Ishikawa (cell line): ENCODE measurements at regions not wholly inside any gene's neighbourhood (a gene's known extent, or its start where the extent isn't known, plus 50 kb on each side); places are given as distances from the start of the nearest gene placed in this dataset.

Experiments
- CEBPB ChIP-seq: IDR thresholded peaks from 2 replicates; pipeline ENCODE4 v1.6.1; 2012
- CREB1 ChIP-seq: IDR thresholded peaks from 2 replicates; pipeline ENCODE4 v1.6.1; 2012; ENCODE audit warnings: low read depth
- EGR1 ChIP-seq: IDR thresholded peaks from 2 replicates; pipeline ENCODE4 v1.6.1; 2012
- EP300 ChIP-seq: IDR thresholded peaks from 2 replicates; pipeline ENCODE4 v1.6.1; 2012; ENCODE audit warnings: borderline replicate concordance
- FOXM1 ChIP-seq: IDR thresholded peaks from 2 replicates; pipeline ENCODE4 v1.6.1; 2012; ENCODE audit warnings: low read depth, borderline replicate concordance
- MAX ChIP-seq: IDR thresholded peaks from 2 replicates; pipeline ENCODE4 v1.6.1; 2012
- NFIC ChIP-seq: IDR thresholded peaks from 2 replicates; pipeline ENCODE4 v1.6.1; 2012
- RAD21 ChIP-seq: IDR thresholded peaks from 2 replicates; pipeline ENCODE4 v1.6.1; 2012; ENCODE audit warnings: low read depth
- REST ChIP-seq: IDR thresholded peaks from 2 replicates; pipeline ENCODE4 v1.6.1; 2012; ENCODE audit warnings: low read depth, mild to moderate bottlenecking
- TAF1 ChIP-seq: IDR thresholded peaks from 2 replicates; pipeline ENCODE4 v1.6.1; 2012; ENCODE audit warnings: low read depth, mild to moderate bottlenecking
- TCF12 ChIP-seq: IDR thresholded peaks from 2 replicates; pipeline ENCODE4 v1.6.1; 2012; ENCODE audit warnings: low read depth
- TEAD4 ChIP-seq: IDR thresholded peaks from 2 replicates; pipeline ENCODE4 v1.6.1; 2012
- USF1 ChIP-seq: IDR thresholded peaks from 2 replicates; pipeline ENCODE4 v1.6.1; 2012
- YY1 ChIP-seq: IDR thresholded peaks from 2 replicates; pipeline ENCODE4 v1.6.1; 2012; ENCODE audit warnings: low read depth
- ZBTB7A ChIP-seq: IDR thresholded peaks from 2 replicates; pipeline ENCODE4 v1.6.1; 2012; ENCODE audit warnings: low read depth

- TF ChIP-seq TCF12 (no peak), MAX (no peak), NFIC (no peak)
Measured at GRCh38 chr5:108661024-108661423, 86.7 kb upstream of the FER start.

- TF ChIP-seq TAF1: no peak
- no peak for TF ChIP-seq REST
- TF ChIP-seq CREB1: no peak
- TF ChIP-seq CEBPB: no peak
- TF ChIP-seq EP300: no peak
- no peak for TF ChIP-seq EGR1
- TF ChIP-seq RAD21: no peak
- TF ChIP-seq TEAD4: no peak
- TF ChIP-seq TCF12: no peak
- TF ChIP-seq NFIC: no peak
- TF ChIP-seq MAX: no peak
- TF ChIP-seq FOXM1: no peak
Measured at GRCh38 chr5:108660291-108660690, 87.4 kb upstream of the FER start.

GRCh38 chr5:108659531-108659930 lies 88.2 kb upstream of the FER start:
- no peak for TF ChIP-seq USF1

- TF ChIP-seq ZBTB7A (no peak), CEBPB (peak; percentile 38; the same call in 1 of the 2 replicates)
Measured at GRCh38 chr5:108655750-108656450, 91.8 kb upstream of the FER start.

GRCh38 chr5:108654051-108654450 lies 93.6 kb upstream of the FER start:
- TF ChIP-seq USF1 (no peak), EP300 (no peak), NFIC (no peak), YY1 (no peak), EGR1 (no peak), TCF12 (no peak), FOXM1 (no peak), TEAD4 (no peak), ZBTB7A (no peak), REST (no peak), CREB1 (no peak), RAD21 (no peak), TAF1 (no peak)

- no peak for TF ChIP-seq EP300
- TF ChIP-seq USF1: no peak
- TF ChIP-seq TEAD4: no peak
- no peak for TF ChIP-seq CREB1
- no peak for TF ChIP-seq CEBPB
- TF ChIP-seq FOXM1: no peak
- TF ChIP-seq ZBTB7A: no peak
- no peak for TF ChIP-seq REST
- TF ChIP-seq TAF1: no peak
- no peak for TF ChIP-seq TCF12
- TF ChIP-seq EGR1: no peak
- no peak for TF ChIP-seq MAX
- no peak for TF ChIP-seq YY1
- TF ChIP-seq NFIC: no peak
Measured at GRCh38 chr5:108653201-108653600, 94.5 kb upstream of the FER start.
